ENCODE measurements at regions not wholly inside any gene's neighbourhood (a gene's known extent, or its start where the extent isn't known, plus 50 kb on each side); places are given as distances from the start of the nearest gene placed in this dataset.

DNA sequence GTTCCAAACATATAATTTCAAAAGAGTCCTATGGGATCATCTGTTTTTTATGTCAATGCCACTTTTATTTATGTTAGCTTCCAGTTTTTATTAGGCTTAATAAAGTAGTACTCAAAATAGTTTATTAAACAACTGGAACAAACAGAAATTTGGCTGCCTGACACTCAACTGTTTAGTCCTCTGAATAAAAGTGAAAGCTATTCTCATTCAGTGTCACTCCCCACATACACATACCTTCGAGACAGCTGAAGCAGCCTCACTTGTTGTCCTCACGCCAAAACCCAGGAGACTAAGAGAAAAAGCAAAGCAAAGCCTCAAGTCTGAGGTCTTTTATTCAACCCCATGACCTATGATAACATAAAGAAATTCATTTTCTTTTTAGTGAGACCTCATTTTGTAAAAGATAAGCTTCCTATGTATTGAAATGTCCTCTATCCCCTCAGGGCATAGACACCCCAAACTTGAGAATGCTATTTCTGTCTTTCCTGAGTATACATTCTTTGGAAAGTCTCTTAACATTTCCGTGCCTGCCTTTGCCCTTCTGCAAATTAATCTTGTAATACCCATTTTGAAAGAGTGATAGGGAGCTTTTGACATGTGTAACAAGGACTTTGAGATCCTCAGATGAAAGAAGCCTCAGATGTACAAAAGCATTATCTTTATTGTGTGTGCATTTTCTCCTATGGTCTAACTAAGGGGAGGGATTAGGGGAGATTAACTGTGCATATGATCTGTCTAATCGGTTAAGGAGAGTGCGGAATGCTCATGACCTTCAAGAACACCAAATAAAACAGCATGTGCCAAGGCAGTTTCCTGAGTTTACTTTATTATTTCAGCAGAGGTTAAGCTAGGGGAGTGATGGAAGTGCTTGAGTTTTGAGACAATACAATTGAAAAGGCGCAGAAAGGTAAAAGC lies 1523.7 kb upstream of the PIK3C3 start:
- no peak for DNase-seq (ENCODE audit: low read depth)

DNA sequence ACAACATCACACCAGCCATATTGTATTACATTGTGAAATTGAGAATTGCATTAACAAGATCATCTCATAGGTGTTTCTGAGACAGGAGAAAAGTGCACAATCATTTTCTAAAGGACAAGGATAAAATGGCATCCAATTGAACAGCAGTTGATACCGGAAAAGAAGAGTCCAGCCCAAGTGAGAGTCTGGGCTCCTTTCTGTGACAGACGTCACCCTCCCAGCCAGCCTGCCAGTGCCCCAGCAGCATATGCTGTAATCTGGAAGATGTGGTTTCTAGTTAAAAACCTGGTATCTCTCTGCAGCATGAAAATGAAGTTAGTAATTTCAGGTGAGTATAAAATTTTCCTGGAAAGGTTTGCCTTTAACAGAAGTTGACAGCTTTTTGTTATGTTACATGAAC lies 1531.7 kb upstream of the PIK3C3 start:
- no peak for DNase-seq (ENCODE audit: low read depth)

DNA sequence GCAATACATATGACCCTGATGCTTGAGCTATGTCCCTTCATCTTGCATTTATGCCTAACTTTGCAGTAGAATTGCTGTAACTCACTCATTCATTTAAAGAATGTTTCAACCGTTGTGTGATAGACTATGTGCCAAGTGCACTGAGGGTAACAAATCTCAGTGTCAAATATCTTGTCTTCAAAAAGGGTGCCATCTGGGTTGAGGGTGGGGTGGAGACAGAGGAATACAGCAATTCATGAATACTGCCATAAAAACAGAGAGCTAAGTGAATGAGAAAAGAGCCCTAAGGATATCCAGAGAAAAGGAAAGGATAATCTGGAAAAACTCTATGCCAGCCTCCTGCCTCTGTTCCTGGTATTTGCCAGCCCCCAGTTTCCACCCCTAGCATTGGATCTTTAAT lies 1534.4 kb upstream of the PIK3C3 start:
- no peak for DNase-seq (ENCODE audit: low read depth)

DNA sequence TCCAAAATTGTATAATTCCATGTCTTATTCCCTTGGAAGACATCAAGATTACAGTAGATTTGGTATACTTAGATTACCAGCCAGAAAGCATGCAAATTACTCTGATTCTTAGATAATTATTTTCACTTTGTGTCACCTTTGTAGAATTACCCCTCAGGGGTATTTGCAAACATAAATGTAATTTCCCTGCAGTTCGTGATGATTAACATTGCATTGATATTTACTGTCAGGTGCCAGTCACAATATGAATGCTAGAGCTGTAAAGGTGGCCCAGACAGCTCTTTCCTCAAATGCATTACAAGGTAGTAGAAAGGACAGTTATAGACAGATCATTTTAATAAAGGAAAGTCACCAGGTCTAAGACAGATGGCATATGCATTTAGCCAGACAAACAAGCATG lies 1537.5 kb upstream of the PIK3C3 start:
- DNase-seq (ENCODE audit: low read depth), result no peak

DNA sequence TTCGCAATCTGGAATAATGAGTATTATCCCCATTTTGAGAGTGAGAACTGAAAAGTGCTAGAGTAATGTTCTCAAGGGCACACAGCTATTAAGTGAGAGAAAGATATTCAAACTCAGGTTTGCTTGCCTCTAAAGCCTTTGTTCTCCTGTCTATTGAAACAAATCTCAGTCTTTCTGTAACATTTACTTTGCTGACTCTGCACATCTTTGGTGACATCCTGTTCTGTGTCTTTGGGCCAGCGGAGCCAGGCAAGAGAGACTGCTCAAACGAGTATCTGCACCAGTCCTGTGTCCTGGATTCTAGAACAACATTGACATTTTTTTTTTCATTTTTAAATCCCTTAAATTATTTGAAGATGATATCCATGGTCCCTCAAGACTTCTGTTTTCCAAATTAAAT lies 1539.2 kb upstream of the PIK3C3 start:
- DNase-seq (ENCODE audit: low read depth), result no peak

DNA sequence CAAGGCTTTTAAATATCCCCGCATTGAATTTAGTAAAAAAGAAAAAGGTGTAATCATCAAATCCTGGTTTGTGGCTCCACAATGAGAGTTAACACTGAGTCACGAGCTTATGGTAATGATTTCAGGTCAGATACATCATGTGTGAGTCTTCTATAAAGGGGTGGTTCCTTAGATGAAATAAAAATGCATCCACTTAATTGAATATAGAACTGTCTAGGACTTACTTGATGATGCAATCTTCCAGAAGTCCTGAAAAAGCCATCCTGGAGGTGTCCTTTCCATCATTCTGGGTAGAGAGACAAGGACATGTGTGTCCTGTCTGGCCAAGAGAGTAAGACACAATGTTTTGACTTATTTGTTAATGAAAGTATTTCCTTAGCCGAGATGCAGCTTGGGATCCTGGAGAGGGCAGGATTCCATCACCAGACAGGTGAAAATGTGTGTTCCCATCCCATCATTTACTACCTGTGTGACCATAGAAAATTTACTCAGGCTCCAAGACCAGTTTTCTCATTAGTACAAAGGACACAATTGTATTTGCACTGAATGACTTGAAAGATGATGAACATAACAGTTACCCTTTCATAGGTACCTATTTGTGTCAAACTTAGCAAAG lies 1539.8 kb upstream of the PIK3C3 start:
- DNase-seq (ENCODE audit: low read depth), result no peak

DNA sequence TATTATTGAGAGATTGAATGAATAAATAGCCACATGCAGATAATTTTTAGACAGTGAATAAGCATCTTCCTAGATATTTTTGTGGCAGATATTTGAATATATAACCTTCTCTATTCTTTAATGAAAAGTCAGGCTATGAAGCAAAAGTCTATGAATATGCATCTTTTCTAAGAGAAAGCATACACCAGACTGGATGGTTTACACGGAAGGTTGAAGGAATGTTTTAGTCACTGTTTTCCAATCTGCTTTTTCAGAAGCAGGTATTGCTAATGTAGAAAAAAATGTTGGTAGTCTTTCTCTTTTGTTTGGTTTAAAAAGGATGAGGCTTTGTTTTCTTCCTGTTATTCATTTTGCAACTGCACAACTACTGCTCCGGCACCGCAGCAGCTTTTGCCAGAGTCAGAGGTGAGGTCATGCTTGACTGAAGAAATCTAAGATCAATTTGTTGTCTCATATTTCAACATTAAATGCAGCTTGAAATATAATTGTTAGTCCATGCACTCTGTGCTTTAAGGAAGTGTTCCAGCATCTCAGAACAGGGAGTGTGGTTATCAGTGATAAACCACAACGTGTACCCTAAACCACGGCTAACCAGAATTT lies 1540.8 kb upstream of the PIK3C3 start:
- DNase-seq (ENCODE audit: low read depth), result no peak

DNA sequence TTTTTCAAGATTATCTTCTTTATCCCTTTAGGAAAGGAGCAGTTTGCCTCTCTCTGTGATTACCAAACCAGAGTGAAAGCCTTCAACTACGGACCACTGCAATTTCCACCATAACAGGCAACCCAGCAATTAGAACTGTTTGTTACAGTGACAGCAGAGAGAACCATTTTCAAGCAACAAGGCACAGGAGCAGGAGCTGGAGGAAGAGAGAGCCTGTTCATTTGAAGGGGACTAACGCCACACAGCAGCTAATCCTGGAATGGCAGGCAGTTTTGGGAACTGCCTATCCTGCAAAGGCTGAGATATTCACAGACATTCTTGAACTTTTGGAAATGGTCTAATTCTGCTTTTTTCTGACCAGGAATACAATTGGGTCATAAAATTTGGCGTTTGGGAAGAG lies 1541.9 kb upstream of the PIK3C3 start:
- DNase-seq (ENCODE audit: low read depth), result no peak

DNA sequence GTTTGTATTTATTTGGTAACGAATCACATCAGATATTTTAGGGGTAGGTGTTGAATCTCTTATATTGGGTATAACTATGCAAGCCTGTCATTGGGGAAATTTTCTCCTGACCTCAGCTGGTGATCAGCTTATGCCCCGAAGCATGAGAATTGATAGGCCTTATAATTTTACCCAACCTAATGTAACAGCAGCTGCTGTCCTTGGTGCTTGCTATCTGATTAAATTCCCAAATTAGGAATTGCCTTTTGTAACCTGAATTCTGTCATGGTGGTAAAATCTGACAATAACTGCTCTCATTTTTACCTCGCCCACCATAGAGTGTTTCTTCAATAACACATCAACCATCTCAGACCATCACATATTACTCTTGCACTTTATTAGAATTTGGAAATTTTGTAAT lies 1542.6 kb upstream of the PIK3C3 start:
- no peak for DNase-seq (ENCODE audit: low read depth)

DNA sequence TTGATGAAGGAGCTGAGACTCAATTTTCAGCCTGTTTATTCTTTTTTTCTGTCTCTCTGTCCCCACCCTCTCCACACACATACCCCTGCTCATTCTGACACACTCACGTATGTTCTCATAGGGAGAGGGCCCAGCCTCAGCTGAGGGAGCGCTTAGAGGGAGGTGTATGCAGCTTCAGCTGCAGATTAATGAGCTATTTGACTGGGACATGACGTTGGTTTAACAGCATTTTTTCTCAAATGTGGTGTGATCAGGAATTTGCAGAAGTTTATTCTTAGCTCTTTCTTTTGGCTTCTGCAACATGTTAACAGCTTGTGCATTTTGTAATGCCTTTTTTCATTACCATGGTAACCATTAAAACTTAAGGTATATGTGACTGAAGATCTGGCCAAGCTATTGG lies 1547.1 kb upstream of the PIK3C3 start:
- no peak for DNase-seq (ENCODE audit: low read depth)

DNA sequence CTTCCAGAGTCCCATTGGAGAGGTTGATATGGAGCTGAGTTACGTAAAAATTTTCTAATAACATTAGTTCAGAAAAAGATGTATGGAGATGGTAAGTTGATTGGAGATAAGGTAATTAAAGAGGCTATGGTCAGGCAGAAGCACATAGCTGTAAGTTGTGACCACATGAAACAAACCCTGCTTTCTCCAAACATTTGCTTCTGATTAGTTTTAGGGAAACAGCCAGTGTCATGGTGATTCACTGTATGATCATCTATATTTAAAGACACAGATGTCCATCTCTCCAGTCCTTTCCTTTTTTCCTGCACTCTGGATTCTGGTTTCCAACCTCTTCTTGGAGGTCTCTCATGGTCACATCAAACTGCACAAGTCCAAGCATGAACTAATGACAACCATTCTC lies 1550.8 kb upstream of the PIK3C3 start:
- DNase-seq (ENCODE audit: low read depth), result no peak

DNA sequence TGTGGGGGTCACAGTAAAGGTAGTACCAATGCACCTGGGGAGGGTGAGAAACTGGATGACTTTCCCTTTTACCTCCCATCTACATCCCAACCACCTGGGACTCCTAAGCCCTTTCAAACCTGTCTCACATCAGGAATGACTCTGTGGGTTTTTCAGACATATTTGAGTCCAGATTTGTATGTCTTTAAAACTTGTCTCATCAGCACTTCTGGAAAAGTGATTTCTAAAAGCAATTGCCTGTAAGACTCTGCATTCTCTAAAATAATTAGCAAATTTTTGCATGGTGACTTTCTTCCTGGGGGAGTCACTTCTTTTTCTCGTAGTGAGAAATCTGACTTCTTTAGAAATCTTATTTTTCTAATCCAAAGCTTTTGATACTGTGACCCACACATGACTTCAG lies 1553.0 kb upstream of the PIK3C3 start:
- no peak for DNase-seq (ENCODE audit: low read depth)

DNA sequence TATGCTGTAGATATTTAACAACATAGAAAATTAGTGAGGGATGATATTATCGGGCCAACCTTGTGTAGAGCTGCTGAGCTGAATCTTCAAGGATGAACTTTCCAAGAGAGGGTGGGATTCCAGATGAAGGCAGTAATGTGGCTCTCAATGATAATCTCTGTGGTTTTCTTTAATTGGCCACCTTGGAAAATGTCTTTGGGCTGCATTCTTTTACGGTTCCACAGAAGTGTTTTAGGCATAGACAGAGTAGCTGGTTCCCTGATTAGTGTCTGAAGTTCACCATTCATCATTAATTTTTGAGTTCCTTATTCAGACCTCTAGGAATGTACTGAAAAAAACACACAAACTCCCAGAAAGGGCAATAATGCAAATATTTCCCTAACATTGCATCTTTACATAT lies 1566.9 kb upstream of the PIK3C3 start:
- DNase-seq (ENCODE audit: low read depth), result no peak

DNA sequence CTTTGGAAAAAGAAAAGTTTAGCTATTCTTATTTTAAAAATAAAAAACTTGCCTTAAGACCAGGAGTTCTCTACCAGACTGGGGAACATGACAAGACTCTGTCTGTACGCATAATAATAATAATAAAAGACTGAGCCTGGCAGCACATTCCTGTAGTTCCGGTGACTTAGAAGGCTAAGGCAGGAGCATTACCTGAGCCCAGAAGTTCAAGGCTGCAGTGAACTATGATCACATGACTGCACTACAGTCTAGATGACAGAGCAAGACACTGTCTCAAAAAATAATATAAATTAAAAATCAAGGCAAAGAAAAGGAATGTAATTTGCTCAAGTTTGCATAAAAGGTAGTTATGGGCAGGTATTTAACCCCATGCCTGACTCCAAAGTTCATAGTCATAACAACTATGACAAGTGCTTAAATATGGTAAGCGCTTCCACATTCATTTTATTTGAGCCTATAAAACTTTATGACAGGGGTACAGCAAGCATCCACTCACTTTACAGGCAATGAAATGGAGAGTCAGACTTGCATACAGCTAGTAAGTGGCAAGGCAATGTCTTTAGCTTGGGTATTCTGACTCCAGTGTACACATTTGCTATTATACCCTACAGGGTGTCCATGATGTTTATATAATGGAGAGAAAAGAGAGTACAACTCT lies 1567.8 kb upstream of the PIK3C3 start:
- no peak for DNase-seq (ENCODE audit: low read depth)

DNA sequence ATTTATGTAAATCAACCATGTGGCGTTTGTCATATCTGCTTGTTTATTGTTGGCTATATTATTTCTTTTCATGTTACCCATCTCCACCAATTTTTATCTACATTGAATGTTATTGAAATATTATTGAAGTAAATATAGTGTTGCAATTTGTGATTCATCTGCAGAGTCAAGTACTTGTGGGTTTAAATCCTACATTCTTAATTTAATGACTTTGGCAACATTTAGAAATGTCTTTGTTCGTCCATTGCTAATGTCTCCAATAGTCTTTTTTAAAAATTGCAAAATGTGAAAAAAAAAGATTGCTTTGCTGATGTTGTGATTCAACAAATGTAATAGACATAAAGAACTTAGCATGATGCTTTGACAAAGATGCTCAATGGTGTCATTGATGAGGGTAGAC lies 1572.8 kb upstream of the PIK3C3 start:
- no peak for DNase-seq (ENCODE audit: low read depth)

DNA sequence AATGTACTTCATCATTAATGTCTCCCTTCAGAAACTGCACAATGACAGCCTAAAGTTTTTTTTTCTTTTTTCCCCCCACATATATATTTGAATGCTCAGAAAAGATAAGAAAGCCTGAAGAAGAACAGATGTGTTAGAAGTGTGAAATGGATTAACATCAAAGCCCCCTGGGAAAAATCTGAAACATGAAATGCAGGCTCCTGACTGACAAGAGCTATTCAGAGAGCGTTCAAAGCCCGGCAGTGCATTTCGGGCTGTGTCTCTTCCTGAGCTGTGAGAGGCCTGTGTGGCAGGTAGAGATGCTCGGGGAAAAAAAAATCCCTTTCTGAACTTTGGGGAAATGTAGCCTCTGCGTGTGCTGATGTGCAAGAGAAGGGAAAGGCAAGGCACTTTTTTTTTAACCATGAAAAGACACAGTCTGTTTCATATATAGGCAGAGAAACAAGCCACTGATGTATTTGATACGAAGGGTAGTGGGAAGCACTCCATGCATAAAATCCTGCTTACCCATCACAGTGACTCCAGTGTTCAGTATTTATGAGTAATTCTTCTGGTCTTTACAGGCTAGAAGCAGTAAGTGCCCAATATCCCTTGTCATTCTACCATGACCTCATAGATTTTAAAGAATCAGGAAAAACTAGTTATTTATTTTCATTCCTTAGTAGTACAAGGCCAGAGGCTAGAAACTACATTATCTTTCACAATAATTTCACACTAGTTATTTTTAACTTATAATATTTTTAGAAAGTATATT lies 1574.2 kb upstream of the PIK3C3 start:
- no peak for DNase-seq (ENCODE audit: low read depth)

DNA sequence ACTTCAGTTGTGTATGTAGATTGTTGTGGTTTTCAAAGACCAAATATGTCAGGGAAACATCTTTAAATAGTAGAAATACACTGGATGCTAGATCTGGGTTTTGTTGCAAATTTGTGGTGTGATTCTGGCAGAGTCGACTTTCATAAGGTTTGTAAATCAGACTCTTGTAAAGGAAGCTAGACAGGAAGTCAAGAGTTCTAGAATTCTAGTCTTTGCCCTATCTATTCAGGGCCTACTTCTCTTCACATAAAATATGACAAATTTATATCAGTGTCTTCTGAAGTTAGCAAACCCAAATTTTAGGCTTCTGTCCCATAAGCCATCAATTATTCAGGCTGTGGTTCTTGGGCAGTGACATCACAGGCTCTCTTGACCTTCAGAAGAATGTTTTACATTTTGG lies 1579.2 kb upstream of the PIK3C3 start:
- DNase-seq (ENCODE audit: low read depth), result no peak

DNA sequence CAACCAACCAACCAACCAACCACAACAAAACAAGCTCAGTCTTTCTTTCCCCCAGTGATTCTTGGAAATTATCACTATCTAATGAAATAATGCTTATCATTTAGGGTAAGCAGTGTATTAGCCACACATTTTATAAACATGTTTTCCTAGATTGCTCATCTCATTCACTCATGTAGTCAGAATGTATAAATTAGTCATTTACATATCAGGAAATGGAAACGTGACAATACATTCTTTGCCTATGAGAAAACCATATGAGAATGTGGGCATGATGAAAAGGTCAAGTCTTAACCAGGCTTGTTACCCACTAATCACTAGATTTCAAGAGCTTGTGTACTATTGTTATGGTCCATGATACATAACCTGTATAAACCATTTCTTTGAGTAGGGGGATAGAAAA lies 1583.4 kb upstream of the PIK3C3 start:
- no peak for DNase-seq (ENCODE audit: low read depth)

DNA sequence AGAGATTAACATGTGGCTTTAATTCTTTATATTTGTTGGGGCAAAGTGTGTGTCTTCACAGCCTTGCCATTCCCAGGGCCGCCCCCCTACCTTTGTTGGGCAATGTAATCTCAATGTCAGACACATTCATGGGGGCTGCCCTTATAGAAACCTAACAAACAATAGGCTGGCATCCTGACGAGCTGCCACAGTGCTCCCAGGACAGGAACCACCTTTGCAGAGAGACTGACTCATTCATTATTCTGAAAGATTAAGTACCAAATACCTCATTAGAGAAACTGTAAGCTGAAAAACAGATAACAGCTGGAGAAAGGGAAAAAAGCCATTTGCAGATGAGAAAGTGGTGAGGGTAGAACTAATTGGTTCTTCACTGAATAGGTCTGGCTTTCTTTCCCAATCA lies 1587.5 kb upstream of the PIK3C3 start:
- no peak for DNase-seq (ENCODE audit: low read depth)

DNA sequence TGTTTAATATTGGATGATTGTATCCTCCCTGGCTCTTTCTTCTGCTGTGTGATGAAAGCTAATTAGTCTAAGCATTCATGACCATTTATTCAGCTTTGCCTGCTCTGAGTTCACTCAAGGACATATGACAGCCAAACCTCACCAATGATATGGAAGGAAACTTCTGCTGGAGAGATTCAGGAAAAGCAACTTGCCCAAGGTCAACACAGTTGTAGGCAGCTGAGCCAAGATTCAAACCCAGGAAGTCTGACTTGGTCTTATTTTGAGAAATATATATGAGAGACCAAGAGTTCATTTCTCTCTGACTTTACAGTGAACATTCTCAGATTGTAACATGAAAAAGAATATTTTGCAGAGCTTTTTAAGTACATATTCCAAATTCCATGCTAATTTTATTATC lies 1588.5 kb upstream of the PIK3C3 start:
- DNase-seq (ENCODE audit: low read depth), result no peak

DNA sequence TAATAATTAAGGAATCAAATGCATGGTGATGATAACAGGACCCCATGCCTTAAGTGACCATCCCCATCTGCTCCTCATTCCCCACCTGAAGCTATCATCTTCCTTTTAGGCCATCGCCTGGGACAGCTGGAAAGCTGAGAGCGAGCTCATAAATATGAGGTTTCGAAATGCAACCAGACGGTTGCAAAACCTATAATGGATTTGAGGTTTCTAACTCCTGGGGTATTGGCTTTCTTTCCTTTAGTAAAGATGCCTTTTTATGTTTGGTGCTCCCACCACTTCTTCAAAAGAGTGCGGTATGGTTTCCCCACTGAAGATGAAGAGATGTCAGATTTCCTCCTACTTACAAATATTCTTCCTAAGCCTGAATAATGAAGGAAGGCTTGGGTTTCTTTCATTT lies 1589.5 kb upstream of the PIK3C3 start:
- DNase-seq (ENCODE audit: low read depth), result no peak

DNA sequence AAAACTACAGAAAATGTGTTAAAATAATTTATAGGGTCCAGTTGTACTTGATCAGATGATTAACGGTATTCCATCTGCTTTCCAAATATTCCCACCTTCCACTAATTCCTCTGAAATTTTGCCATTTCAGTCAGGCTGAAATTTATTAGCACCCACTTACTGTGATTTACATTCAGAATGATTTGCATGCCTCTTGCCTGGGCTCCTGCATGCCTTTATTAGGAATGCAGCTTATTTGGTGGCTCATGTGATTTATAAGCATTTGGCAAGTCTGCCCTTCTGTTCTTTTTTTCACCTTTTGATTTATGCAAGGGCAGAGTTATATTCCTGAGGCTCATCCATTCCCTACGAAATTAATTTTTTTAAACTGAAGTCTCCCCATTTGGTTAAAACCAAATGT lies 1594.5 kb upstream of the PIK3C3 start:
- DNase-seq (ENCODE audit: low read depth), result no peak

Data from stimulated activated CD4-positive, alpha-beta T cell treated with anti-CD3 and anti-CD28 coated beads, Interleukin-2, amount 100 ng/mL, for 4 hours (primary cell).